GM12891 (cell line): ENCODE measurements at regions not wholly inside any gene's neighbourhood (a gene's known extent, or its start where the extent isn't known, plus 50 kb on each side); places are given as distances from the start of the nearest gene placed in this dataset.

ENCODE experiments used
- DNase-seq: peaks from one replicate; pipeline ENCODE4 v3.0.0; 2011; ENCODE audit warnings: low spot score; ENCODE audit not compliant: insufficient read length
- FAIRE-seq: peaks from 2 replicates; lab custom pipeline; 2011; peaks lifted over from hg19 to GRCh38; lab: Jason Lieb, UNC
- PAX5 ChIP-seq: IDR thresholded peaks from 2 replicates; pipeline ENCODE4 v1.6.1; 2011; ENCODE audit warnings: low read length, moderate library complexity, mild to moderate bottlenecking; ENCODE audit not compliant: insufficient read depth, severe bottlenecking
- POLR2A ChIP-seq: IDR thresholded peaks from 2 replicates; pipeline ENCODE4 v1.6.1; 2011; ENCODE audit warnings: low read depth, low read length, control low read depth
- POLR2AphosphoS5 ChIP-seq: IDR thresholded peaks from 2 replicates; pipeline ENCODE4 v1.6.1; 2011; ENCODE audit warnings: low read depth, low read length, control low read depth
- POU2F2 ChIP-seq: IDR thresholded peaks from 2 replicates; pipeline ENCODE4 v1.6.1; 2011; ENCODE audit warnings: low read depth, mild to moderate bottlenecking, control low read depth, low read length, moderate library complexity
- SPI1 ChIP-seq: IDR thresholded peaks from 2 replicates; pipeline ENCODE4 v1.6.1; 2011; ENCODE audit warnings: low read depth, low read length, control low read depth
- TAF1 ChIP-seq: IDR thresholded peaks from 2 replicates; pipeline ENCODE4 v1.6.1; 2011; ENCODE audit warnings: low read depth, low read length, control low read depth

GRCh38 chr5:87845734-87846133 lies 422.9 kb downstream of the TMEM161B start:
- TF ChIP-seq POLR2AphosphoS5 = no peak
- TF ChIP-seq TAF1 = no peak
- no peak for TF ChIP-seq POU2F2
- FAIRE-seq (no peak), DNase-seq (no peak)

- TF ChIP-seq TAF1 (no peak), POLR2AphosphoS5 (no peak), PAX5 (no peak), SPI1 (no peak), POU2F2 (no peak), POLR2A (no peak)
- no peak for FAIRE-seq
- DNase-seq = no peak
Observed at GRCh38 chr5:87844866-87845265, 423.8 kb downstream of the TMEM161B start.

GRCh38 chr5:87844449-87844848 lies 424.2 kb downstream of the TMEM161B start:
- no peak for DNase-seq
- TF ChIP-seq PAX5 (no peak), TAF1 (no peak), POU2F2 (no peak), SPI1 (no peak), POLR2A (no peak), POLR2AphosphoS5 (no peak)
- no peak for FAIRE-seq

GRCh38 chr5:87836696-87837095 lies 424.0 kb upstream of the CCNH start:
- DNase-seq (no peak), FAIRE-seq (no peak)
- TF ChIP-seq POLR2A (no peak), SPI1 (peak; percentile 83)

- DNase-seq = no peak
- no peak for FAIRE-seq
- TF ChIP-seq POU2F2 = no peak
- TF ChIP-seq TAF1 = no peak
- no peak for TF ChIP-seq POLR2AphosphoS5
- TF ChIP-seq PAX5 = no peak
- no peak for TF ChIP-seq SPI1
- TF ChIP-seq POLR2A = no peak
Observed at GRCh38 chr5:87831499-87831898, 418.8 kb upstream of the CCNH start.

GRCh38 chr5:87829217-87829551 lies 416.5 kb upstream of the CCNH start:
- no peak for TF ChIP-seq SPI1
- TF ChIP-seq TAF1 = no peak
- TF ChIP-seq POLR2AphosphoS5 = no peak
- TF ChIP-seq PAX5 = no peak
- no peak for TF ChIP-seq POLR2A
- no peak for TF ChIP-seq POU2F2
- FAIRE-seq = no peak
- no peak for DNase-seq

DNA sequence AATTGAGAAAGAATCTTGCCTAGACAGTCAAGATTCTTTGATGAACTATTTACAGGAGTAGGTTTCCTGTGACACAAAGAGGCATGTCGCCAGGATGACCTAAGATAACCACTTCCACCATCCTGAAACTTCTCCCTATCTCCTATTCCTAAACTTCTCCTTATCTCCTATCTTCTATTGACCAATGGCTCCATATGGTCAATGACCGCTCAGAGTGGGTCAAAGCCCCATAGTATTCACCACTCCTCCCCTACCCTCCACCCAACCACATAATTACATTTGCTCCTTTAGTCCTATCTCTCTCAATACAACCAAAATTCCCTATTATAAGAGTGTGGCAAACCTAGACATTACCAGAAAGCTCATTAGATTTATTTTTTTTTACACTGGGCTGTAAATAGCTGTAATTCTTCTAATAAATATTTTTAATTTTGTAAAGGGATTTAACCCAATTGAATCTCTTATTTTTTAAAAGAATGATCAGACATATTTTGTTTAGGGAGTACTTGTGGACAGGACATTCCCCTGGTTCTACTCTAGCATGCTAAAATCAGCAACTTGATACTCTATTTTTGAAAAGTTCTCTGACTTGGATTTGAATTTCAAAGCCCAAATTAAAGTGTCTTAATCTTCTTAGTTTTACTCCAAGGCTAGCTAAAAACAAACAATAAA lies 416.0 kb upstream of the CCNH start:
- FAIRE-seq = no peak
- no peak for DNase-seq
- TF ChIP-seq POLR2AphosphoS5 = no peak
- TF ChIP-seq SPI1 = no peak

DNA sequence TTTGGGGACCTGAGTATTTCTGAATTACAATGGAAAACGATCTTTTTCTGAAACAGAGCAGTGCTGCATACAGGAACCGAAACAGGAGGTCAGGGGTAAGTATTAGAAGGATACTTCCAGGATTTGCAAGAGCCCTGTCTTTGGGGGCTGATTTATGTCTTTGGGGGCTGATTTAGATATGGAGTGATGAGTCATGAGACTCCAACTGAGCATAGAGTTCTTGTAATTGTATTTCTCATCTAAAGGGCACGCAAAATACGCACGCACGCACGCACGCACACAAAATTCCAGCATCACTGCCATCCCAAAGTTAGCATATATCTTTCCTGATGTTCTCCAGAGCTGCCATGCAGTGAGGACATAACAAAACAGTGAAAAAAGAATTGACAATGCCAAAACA lies 414.8 kb upstream of the CCNH start:
- DNase-seq (no peak), FAIRE-seq (no peak)
- TF ChIP-seq POLR2AphosphoS5 (no peak), TAF1 (no peak), PAX5 (no peak), SPI1 (no peak), POLR2A (no peak), POU2F2 (no peak)

DNA sequence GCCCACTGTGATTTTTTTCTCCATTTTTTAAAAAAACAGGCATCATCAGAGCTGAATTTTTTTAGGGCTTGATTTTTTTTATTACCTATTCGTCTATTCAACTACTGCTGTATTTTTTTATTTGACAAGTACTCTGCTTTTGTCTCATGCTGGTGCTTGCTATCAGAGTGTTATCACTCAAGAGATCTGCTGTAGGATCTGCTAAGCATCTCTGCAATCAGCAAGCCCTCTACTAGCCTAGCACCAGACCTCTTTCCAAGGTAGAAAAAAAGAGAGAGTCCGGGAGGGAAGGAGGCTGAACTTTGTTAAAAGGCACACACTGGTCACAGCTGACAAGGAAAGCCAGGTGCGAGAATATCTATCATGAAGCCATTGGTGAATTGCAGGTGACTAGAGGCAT lies 413.8 kb upstream of the CCNH start:
- no peak for FAIRE-seq

GRCh38 chr5:87825583-87825982 lies 412.9 kb upstream of the CCNH start:
- no peak for DNase-seq
- TF ChIP-seq TAF1 = no peak
- no peak for TF ChIP-seq SPI1
- TF ChIP-seq POLR2AphosphoS5 = no peak
- TF ChIP-seq PAX5 = no peak
- TF ChIP-seq POU2F2 = no peak
- TF ChIP-seq POLR2A = no peak

More for the DNA sequence above, 413.8 kb upstream of the CCNH start:
- TF ChIP-seq POLR2A = no peak
- TF ChIP-seq POLR2AphosphoS5 = no peak
- TF ChIP-seq PAX5 = no peak
- TF ChIP-seq TAF1 = no peak
- no peak for TF ChIP-seq POU2F2
- TF ChIP-seq SPI1 = no peak
- DNase-seq = no peak

GRCh38 chr5:87807783-87808182 lies 395.1 kb upstream of the CCNH start:
- FAIRE-seq (no peak), DNase-seq (no peak)
- no peak for TF ChIP-seq POU2F2
- no peak for TF ChIP-seq POLR2AphosphoS5
- no peak for TF ChIP-seq PAX5
- TF ChIP-seq POLR2A = no peak
- TF ChIP-seq TAF1 = no peak
- TF ChIP-seq SPI1 = peak; percentile 68; the same call in 1 of the 2 replicates

More at GRCh38 chr5:87825583-87825982, 412.9 kb upstream of the CCNH start:
- no peak for FAIRE-seq
